CD4-positive, alpha-beta T cell treated with Interleukin-10 for 1 hour (primary cell): ENCODE measurements at regions not wholly inside any gene's neighbourhood (a gene's known extent, or its start where the extent isn't known, plus 50 kb on each side); places are given as distances from the start of the nearest gene placed in this dataset.
"Not testable (repeated sequence)": the region's sequence is repeated elsewhere in the genome, so short reads cannot be mapped to it uniquely, and the experiment has no call there.

Experiments
- DNase-seq: peaks from one replicate; pipeline ENCODE4 v3.0.0-alpha.2; 2020

- DNase-seq, result not testable (repeated sequence)
Measured at GRCh38 chr4:52157071-52157470, 106.0 kb downstream of the SPATA18 start.

- DNase-seq, result no peak
Measured at GRCh38 chr4:52157641-52158316, 106.7 kb downstream of the SPATA18 start.

GRCh38 chr4:52160859-52161258 lies 109.8 kb downstream of the SPATA18 start:
- no peak for DNase-seq

GRCh38 chr4:52164116-52164515 lies 113.0 kb downstream of the SPATA18 start:
- DNase-seq, result no peak

GRCh38 chr4:52172166-52172565 lies 121.1 kb downstream of the SPATA18 start:
- no peak for DNase-seq

GRCh38 chr4:52173470-52174045 lies 122.5 kb downstream of the SPATA18 start:
- DNase-seq, result no peak

- DNase-seq, result no peak
Measured at GRCh38 chr4:52187603-52188002, 136.5 kb downstream of the SPATA18 start.

- DNase-seq, result no peak
Measured at GRCh38 chr4:52192001-52192400, 140.9 kb downstream of the SPATA18 start.

- no peak for DNase-seq
Measured at GRCh38 chr4:52192721-52193135, 141.6 kb downstream of the SPATA18 start.

- no peak for DNase-seq
Measured at GRCh38 chr4:52195869-52196268, 144.8 kb downstream of the SPATA18 start.

GRCh38 chr4:52196606-52197130 lies 145.6 kb downstream of the SPATA18 start:
- DNase-seq, result no peak

GRCh38 chr4:52197306-52197705 lies 146.2 kb downstream of the SPATA18 start:
- DNase-seq, result no peak

- DNase-seq, result no peak
Measured at GRCh38 chr4:52198294-52198693, 147.2 kb downstream of the SPATA18 start.

- no peak for DNase-seq
Measured at GRCh38 chr4:52199574-52200338, 148.7 kb downstream of the SPATA18 start.

GRCh38 chr4:52200339-52200725 lies 149.2 kb downstream of the SPATA18 start:
- no peak for DNase-seq

- no peak for DNase-seq
Measured at GRCh38 chr4:52201715-52202114, 150.6 kb downstream of the SPATA18 start.

- no peak for DNase-seq
Measured at GRCh38 chr4:52202251-52202779, 151.2 kb downstream of the SPATA18 start.

GRCh38 chr4:52202931-52203330 lies 151.8 kb downstream of the SPATA18 start:
- DNase-seq, result no peak

GRCh38 chr4:52203351-52203750 lies 152.2 kb downstream of the SPATA18 start:
- no peak for DNase-seq

- DNase-seq, result no peak
Measured at GRCh38 chr4:52204921-52205320, 153.8 kb downstream of the SPATA18 start.

- DNase-seq, result not testable (repeated sequence)
Measured at GRCh38 chr4:52207146-52207545, 156.0 kb downstream of the SPATA18 start.

GRCh38 chr4:52212702-52213101 lies 161.6 kb downstream of the SPATA18 start:
- DNase-seq, result no peak

GRCh38 chr4:52231526-52231925 lies 180.4 kb downstream of the SPATA18 start:
- no peak for DNase-seq
